H9 (cell line): ENCODE measurements at regions not wholly inside any gene's neighbourhood (a gene's known extent, or its start where the extent isn't known, plus 50 kb on each side); places are given as distances from the start of the nearest gene placed in this dataset.

Source experiments
- DNase-seq: peaks from one replicate; pipeline ENCODE4 v3.0.0-alpha.2; 2017
- H2AFZ ChIP-seq: one replicate; pipeline ENCODE4 v1.6.1; 2013; ENCODE audit warnings: mild to moderate bottlenecking, low read length, control low read depth, moderate library complexity
- H2AK5ac ChIP-seq: 2 replicates; pipeline ENCODE4 v1.6.1; 2013; ENCODE audit warnings: low read length, control low read depth, mixed read lengths; ENCODE audit not compliant: insufficient read length
- H2BK120ac ChIP-seq: one replicate; pipeline ENCODE4 v1.6.1; 2013; ENCODE audit warnings: low read depth, mild to moderate bottlenecking, low read length, control low read depth, inconsistent platforms; ENCODE audit not compliant: poor library complexity, severe bottlenecking
- H2BK12ac ChIP-seq: 2 replicates; pipeline ENCODE4 v1.6.1; 2013; ENCODE audit warnings: low read length, control low read depth, mixed read lengths, low read depth; ENCODE audit not compliant: insufficient read length
- H2BK15ac ChIP-seq: 2 replicates; pipeline ENCODE4 v1.6.1; 2013; ENCODE audit warnings: low read depth, low read length, control low read depth
- H2BK20ac ChIP-seq: one replicate; pipeline ENCODE4 v1.6.1; 2013; ENCODE audit warnings: low read depth, mild to moderate bottlenecking, low read length, control low read depth, inconsistent platforms; ENCODE audit not compliant: poor library complexity, severe bottlenecking
- H2BK5ac ChIP-seq: 2 replicates; pipeline ENCODE4 v1.6.1; 2013; ENCODE audit warnings: low read length, control low read depth, mixed read lengths; ENCODE audit not compliant: insufficient read length
- H3K14ac ChIP-seq: 2 replicates; pipeline ENCODE4 v1.6.1; 2013; ENCODE audit warnings: low read length, control low read depth; ENCODE audit not compliant: insufficient read depth
- H3K18ac ChIP-seq: 2 replicates; pipeline ENCODE4 v1.6.1; 2013; ENCODE audit warnings: low read depth, mild to moderate bottlenecking, mixed read lengths, low read length, control low read depth; ENCODE audit not compliant: insufficient read length
- H3K23ac ChIP-seq: 2 replicates; pipeline ENCODE4 v1.6.1; 2013; ENCODE audit warnings: low read length, control low read depth, mixed read lengths, low read depth; ENCODE audit not compliant: insufficient read length
- H3K23me2 ChIP-seq: 2 replicates; pipeline ENCODE4 v1.6.1; 2013; ENCODE audit warnings: low read depth, mild to moderate bottlenecking, mixed read lengths, low read length, control low read depth; ENCODE audit not compliant: insufficient read length, poor library complexity, severe bottlenecking
- H3K27ac ChIP-seq: 2 replicates; pipeline ENCODE4 v1.5.1; 2013; ENCODE audit warnings: low read length, control low read depth, mixed read lengths, low read depth; ENCODE audit not compliant: insufficient read length
- H3K27me3 ChIP-seq: 2 replicates; pipeline ENCODE4 v1.6.1; 2013; ENCODE audit warnings: low read length, control low read depth, inconsistent platforms; ENCODE audit not compliant: insufficient read depth
- H3K4ac ChIP-seq: 2 replicates; pipeline ENCODE4 v1.6.1; 2013; ENCODE audit warnings: low read depth, mild to moderate bottlenecking, control low read depth, inconsistent platforms, low read length, moderate library complexity
- H3K4me1 ChIP-seq: 2 replicates; pipeline ENCODE4 v1.6.1; 2013; ENCODE audit warnings: low read length, control low read depth, inconsistent platforms; ENCODE audit not compliant: insufficient read depth
- H3K4me2 ChIP-seq: 2 replicates; pipeline ENCODE4 v1.6.1; 2013; ENCODE audit warnings: low read length, control low read depth, mixed read lengths; ENCODE audit not compliant: insufficient read length, insufficient read depth
- H3K56ac ChIP-seq: 2 replicates; pipeline ENCODE4 v1.6.1; 2013; ENCODE audit warnings: low read depth, mild to moderate bottlenecking, mixed read lengths, low read length, control low read depth; ENCODE audit not compliant: insufficient read length
- H3K79me1 ChIP-seq: 2 replicates; pipeline ENCODE4 v1.6.1; 2013; ENCODE audit warnings: low read depth, mild to moderate bottlenecking, moderate library complexity, low read length, control low read depth, inconsistent platforms; ENCODE audit not compliant: insufficient read depth, poor library complexity, severe bottlenecking
- H3K79me2 ChIP-seq: 2 replicates; pipeline ENCODE4 v1.6.1; 2013; ENCODE audit warnings: low read length, control low read depth, inconsistent platforms; ENCODE audit not compliant: insufficient read depth
- H3K9ac ChIP-seq: 2 replicates; pipeline ENCODE4 v1.6.1; 2013; ENCODE audit warnings: low read length, control low read depth, mixed read lengths; ENCODE audit not compliant: insufficient read length; ENCODE audit errors: extremely low read depth
- H3K9me3 ChIP-seq: one replicate; pipeline ENCODE4 v1.6.1; 2013; ENCODE audit warnings: low read depth, low read length, inconsistent platforms; ENCODE audit not compliant: control insufficient read depth
- H3T11ph ChIP-seq: one replicate; pipeline ENCODE4 v1.6.1; 2013; ENCODE audit warnings: mild to moderate bottlenecking, low read length, control low read depth, inconsistent platforms
- H4K20me1 ChIP-seq: one replicate; pipeline ENCODE4 v1.6.1; 2013; ENCODE audit not compliant: control insufficient read depth, insufficient read length, insufficient read depth
- H4K5ac ChIP-seq: 2 replicates; pipeline ENCODE4 v1.6.1; 2013; ENCODE audit warnings: low read depth, mild to moderate bottlenecking, mixed read lengths, low read length, control low read depth; ENCODE audit not compliant: insufficient read length
- H4K8ac ChIP-seq: replicated peaks from 2 replicates; pipeline ENCODE4 v1.6.1; 2013; ENCODE audit warnings: low read length, control low read depth, mixed read lengths, low read depth; ENCODE audit not compliant: insufficient read length
- H4K91ac ChIP-seq: 2 replicates; pipeline ENCODE4 v1.6.1; 2013; ENCODE audit warnings: low read depth, mild to moderate bottlenecking, moderate library complexity, mixed read lengths, low read length, control low read depth; ENCODE audit not compliant: insufficient read length
- H3K27ac Mint-ChIP-seq, 3 experiments: 2 replicates in 2 of 3; 3 replicates in 1 of 3; pipeline ENCODE4 v1.8.0; 2020 to 2021; ENCODE audit warnings: mixed read lengths in 3 of 3, mild to moderate bottlenecking in 1 of 3, moderate library complexity in 1 of 3
- H3K27me3 Mint-ChIP-seq: 2 replicates; pipeline ENCODE4 v1.8.0; 2021; ENCODE audit warnings: low read depth, mild to moderate bottlenecking, moderate library complexity, mixed read lengths
- H3K36me3 Mint-ChIP-seq, 3 experiments: 2 replicates in 2 of 3; 3 replicates in 1 of 3; pipeline ENCODE4 v1.8.0; 2020 to 2021; ENCODE audit warnings: low read depth in 3 of 3, mixed read lengths in 3 of 3; ENCODE audit not compliant: insufficient read depth in 1 of 3
- H3K4me1 Mint-ChIP-seq, 2 experiments: 2 replicates each; pipeline ENCODE4 v1.8.0; 2020; ENCODE audit warnings: mixed read lengths in 2 of 2
- H3K4me3 Mint-ChIP-seq, 2 experiments: 2 replicates in 1 of 2; 3 replicates in 1 of 2; pipeline ENCODE4 v1.8.0; 2020 to 2021; ENCODE audit warnings: mild to moderate bottlenecking in 2 of 2, mixed read lengths in 2 of 2, moderate library complexity in 1 of 2
- H3K9me3 Mint-ChIP-seq, 2 experiments: 2 replicates in 1 of 2; 3 replicates in 1 of 2; pipeline ENCODE4 v1.8.0; 2020; ENCODE audit warnings: mild to moderate bottlenecking in 2 of 2, mixed read lengths in 2 of 2, moderate library complexity in 1 of 2
- WGBS: extraction: QIAGEN DNeasy Blood & Tissue Kit; methylation state at CpG from one replicate; pipeline ENCODE4 v1.1.7; 2013; ENCODE audit warnings: missing lambda C conversion rate, low lambda C conversion rate, mixed read lengths; ENCODE audit not compliant: insufficient read length; ENCODE audit errors: extremely low coverage; 5-methylcytosine and 5-hydroxymethylcytosine counted together
- TF ChIP-seq, protein P1 (sequence below): fragments of 200-600 bp; sonication (generic); conservative IDR thresholded peaks from 3 replicates; pipeline ENCODE4 v1.8.0; 2021; ENCODE audit warnings: antibody characterized with exemption, mild to moderate bottlenecking

DNA sequence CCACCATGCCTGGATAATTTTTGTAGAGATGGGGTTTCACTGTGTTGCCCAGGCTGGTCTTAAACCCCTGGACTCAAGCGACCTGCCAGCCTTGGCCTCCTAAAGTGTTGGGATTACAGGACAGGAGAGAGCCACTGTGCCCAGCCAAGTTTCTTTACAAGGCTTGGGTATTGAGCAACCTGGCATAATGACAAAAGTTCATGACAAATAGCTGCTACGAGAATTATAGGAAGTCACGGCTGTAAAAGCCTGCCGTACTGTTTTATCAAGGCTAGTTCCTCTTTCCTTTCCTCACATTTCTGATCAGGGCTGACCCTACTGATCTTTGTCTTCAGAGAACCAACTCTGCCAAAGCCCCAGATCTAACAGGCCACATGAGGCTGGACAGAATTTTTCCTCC lies 490.4 kb upstream of the SPRED2 start:
- H2BK15ac ChIP-seq = no peak overlapping the region
- TF ChIP-seq, protein P1, sequence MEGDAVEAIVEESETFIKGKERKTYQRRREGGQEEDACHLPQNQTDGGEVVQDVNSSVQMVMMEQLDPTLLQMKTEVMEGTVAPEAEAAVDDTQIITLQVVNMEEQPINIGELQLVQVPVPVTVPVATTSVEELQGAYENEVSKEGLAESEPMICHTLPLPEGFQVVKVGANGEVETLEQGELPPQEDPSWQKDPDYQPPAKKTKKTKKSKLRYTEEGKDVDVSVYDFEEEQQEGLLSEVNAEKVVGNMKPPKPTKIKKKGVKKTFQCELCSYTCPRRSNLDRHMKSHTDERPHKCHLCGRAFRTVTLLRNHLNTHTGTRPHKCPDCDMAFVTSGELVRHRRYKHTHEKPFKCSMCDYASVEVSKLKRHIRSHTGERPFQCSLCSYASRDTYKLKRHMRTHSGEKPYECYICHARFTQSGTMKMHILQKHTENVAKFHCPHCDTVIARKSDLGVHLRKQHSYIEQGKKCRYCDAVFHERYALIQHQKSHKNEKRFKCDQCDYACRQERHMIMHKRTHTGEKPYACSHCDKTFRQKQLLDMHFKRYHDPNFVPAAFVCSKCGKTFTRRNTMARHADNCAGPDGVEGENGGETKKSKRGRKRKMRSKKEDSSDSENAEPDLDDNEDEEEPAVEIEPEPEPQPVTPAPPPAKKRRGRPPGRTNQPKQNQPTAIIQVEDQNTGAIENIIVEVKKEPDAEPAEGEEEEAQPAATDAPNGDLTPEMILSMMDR = no peak
- H3T11ph ChIP-seq = no peak overlapping the region
- H3K18ac ChIP-seq = no peak overlapping the region
- no peaks in the 10 kb centered on the region for H3K79me1 ChIP-seq
- H2AFZ ChIP-seq = no peak overlapping the region
- H3K4ac ChIP-seq = no peak overlapping the region
- no peaks in the 10 kb centered on the region for H3K23me2 ChIP-seq
- H3K27ac ChIP-seq = no peak overlapping the region
- H3K4me1 ChIP-seq = no peaks in the 10 kb centered on the region
- H4K8ac ChIP-seq = no peak overlapping the region
- H2BK5ac ChIP-seq = no peak overlapping the region
- no peak for DNase-seq
- no peak overlapping the region for H3K56ac ChIP-seq
- no peaks in the 10 kb centered on the region for H4K20me1 ChIP-seq
- no peaks in the 10 kb centered on the region for H3K9me3 ChIP-seq
- peaks cover 0 to 3% of the 10 kb centered on the region in 2 experiments; a peak in 1 of 5 replicates for H3K9me3 Mint-ChIP-seq
- H3K27me3 Mint-ChIP-seq = no peaks in the 10 kb centered on the region; the same call in none of the 2 replicates
- no peak overlapping the region for H3K4me2 ChIP-seq
- H3K27me3 ChIP-seq = no peaks in the 10 kb centered on the region
- no peak overlapping the region for H3K14ac ChIP-seq
- H3K27ac Mint-ChIP-seq = no peak overlapping the region
- H4K91ac ChIP-seq = no peak overlapping the region
- H3K36me3 Mint-ChIP-seq = peaks cover 0 to 2% (median 0%) of the 10 kb centered on the region in 3 experiments; a peak in 1 of 7 replicates
- H3K4me3 Mint-ChIP-seq = no peak overlapping the region
- no peak overlapping the region for H2AK5ac ChIP-seq
- WGBS = no CpG with 5 or more reads among the region's 4 CpGs
- H2BK20ac ChIP-seq = no peak overlapping the region
- no peak overlapping the region for H4K5ac ChIP-seq
- H2BK12ac ChIP-seq = no peak overlapping the region
- H3K9ac ChIP-seq = no peak overlapping the region
- no peaks in the 10 kb centered on the region for H3K79me2 ChIP-seq
- H3K23ac ChIP-seq = no peak overlapping the region
- peaks cover 0 to 3% of the 10 kb centered on the region in 2 experiments; a peak in 1 of 4 replicates for H3K4me1 Mint-ChIP-seq
- no peak overlapping the region for H2BK120ac ChIP-seq
